22Rv1 (cell line): ENCODE measurements at regions not wholly inside any gene's neighbourhood (a gene's known extent, or its start where the extent isn't known, plus 50 kb on each side); places are given as distances from the start of the nearest gene placed in this dataset.

ENCODE experiments used
- CTCF ChIP-seq: fragments of 450-650 bp; IDR thresholded peaks from 2 replicates; pipeline ENCODE4 v1.5.1; 2017; ENCODE audit warnings: mild to moderate bottlenecking
- ZFX ChIP-seq: fragments of 450-650 bp; IDR thresholded peaks from 2 replicates; pipeline ENCODE4 v1.6.1; 2017; ENCODE audit warnings: antibody characterized with exemption, borderline replicate concordance

- TF ChIP-seq CTCF (no peak), ZFX (no peak)
These were observed 174.0 kb upstream of the LSM14A start for GRCh38 chr19:33998302-33998701.
